MM.1S (cell line): ENCODE measurements at regions not wholly inside any gene's neighbourhood (a gene's known extent, or its start where the extent isn't known, plus 50 kb on each side); places are given as distances from the start of the nearest gene placed in this dataset.

ENCODE experiments used
- CTCF ChIP-seq: fragments of 300-600 bp; sonication (generic); IDR thresholded peaks from 2 replicates; pipeline ENCODE4 v1.5.1; 2016; ENCODE audit warnings: antibody characterized with exemption, low read length, mixed read lengths
- EZH2 ChIP-seq: fragments of 300-600 bp; sonication (generic); optimal IDR thresholded peaks from 2 replicates; pipeline ENCODE3; 2017; ENCODE audit warnings: low read depth, mild to moderate bottlenecking, antibody characterized with exemption, low read length, mixed read lengths
- EZH2phosphoT487 ChIP-seq: fragments of 300-600 bp; sonication (generic); IDR thresholded peaks from 2 replicates; pipeline ENCODE4 v1.6.1; 2018; ENCODE audit warnings: antibody characterized with exemption, low read length

- no peak for TF ChIP-seq CTCF
- TF ChIP-seq EZH2 = no peak
- TF ChIP-seq EZH2phosphoT487 = no peak
These were observed 384.4 kb downstream of the CDC14C start for GRCh38 chr7:49308787-49309186.
